PFSK-1 (cell line): ENCODE measurements at regions not wholly inside any gene's neighbourhood (a gene's known extent, or its start where the extent isn't known, plus 50 kb on each side); places are given as distances from the start of the nearest gene placed in this dataset.

Source experiments
- FOXP2 ChIP-seq: optimal IDR thresholded peaks from 2 replicates; pipeline ENCODE3; 2011; ENCODE audit warnings: borderline replicate concordance, control low read depth, inconsistent platforms; ENCODE audit not compliant: insufficient read depth; ENCODE audit errors: extremely low read length, extremely low read depth
- POLR2AphosphoS5 ChIP-seq: IDR thresholded peaks from 2 replicates; pipeline ENCODE4 v1.6.1; 2012; ENCODE audit warnings: low read depth, mild to moderate bottlenecking, control low read depth, low read length, moderate library complexity
- SIN3A ChIP-seq: IDR thresholded peaks from 2 replicates; pipeline ENCODE4 v1.6.1; 2012; ENCODE audit warnings: mild to moderate bottlenecking, low read length, moderate library complexity, borderline replicate concordance; ENCODE audit not compliant: insufficient read depth
- TAF1 ChIP-seq: IDR thresholded peaks from 2 replicates; pipeline ENCODE4 v1.6.1; 2012; ENCODE audit warnings: low read length, control low read depth, borderline replicate concordance; ENCODE audit not compliant: insufficient read depth
- TF ChIP-seq, protein P1 (sequence below), 2 experiments: IDR thresholded peaks; 2 replicates each; pipeline versions ENCODE4 v1.6.1 to v1.8.0; 2011 to 2012; ENCODE audit warnings: low read depth in 2 of 2, low read length in 2 of 2, control low read depth in 1 of 2, inconsistent platforms in 1 of 2, mild to moderate bottlenecking in 1 of 2, moderate library complexity in 1 of 2; ENCODE audit not compliant: insufficient read depth in 1 of 2

DNA sequence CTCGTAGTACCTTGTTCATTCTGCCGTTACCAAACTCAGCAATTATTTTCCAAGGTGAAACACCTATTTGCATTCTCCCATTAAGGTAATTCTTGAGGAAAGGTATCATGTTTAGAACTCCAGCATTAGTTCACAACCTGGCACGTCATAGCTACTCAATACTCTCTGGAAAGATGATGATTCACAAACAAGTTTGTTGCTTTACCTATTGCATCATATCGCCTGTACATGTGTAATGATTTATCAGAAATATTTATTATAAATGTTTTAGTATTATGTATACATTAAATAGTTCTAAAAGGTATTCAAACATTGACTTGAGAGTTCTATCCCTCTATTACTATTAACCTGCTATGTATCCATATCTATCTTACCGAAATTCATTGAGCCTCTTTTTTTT lies 658.3 kb upstream of the PITX2 start:
- TF ChIP-seq SIN3A (no peak), FOXP2 (no peak), TAF1 (no peak), POLR2AphosphoS5 (no peak)
- TF ChIP-seq, protein P1, sequence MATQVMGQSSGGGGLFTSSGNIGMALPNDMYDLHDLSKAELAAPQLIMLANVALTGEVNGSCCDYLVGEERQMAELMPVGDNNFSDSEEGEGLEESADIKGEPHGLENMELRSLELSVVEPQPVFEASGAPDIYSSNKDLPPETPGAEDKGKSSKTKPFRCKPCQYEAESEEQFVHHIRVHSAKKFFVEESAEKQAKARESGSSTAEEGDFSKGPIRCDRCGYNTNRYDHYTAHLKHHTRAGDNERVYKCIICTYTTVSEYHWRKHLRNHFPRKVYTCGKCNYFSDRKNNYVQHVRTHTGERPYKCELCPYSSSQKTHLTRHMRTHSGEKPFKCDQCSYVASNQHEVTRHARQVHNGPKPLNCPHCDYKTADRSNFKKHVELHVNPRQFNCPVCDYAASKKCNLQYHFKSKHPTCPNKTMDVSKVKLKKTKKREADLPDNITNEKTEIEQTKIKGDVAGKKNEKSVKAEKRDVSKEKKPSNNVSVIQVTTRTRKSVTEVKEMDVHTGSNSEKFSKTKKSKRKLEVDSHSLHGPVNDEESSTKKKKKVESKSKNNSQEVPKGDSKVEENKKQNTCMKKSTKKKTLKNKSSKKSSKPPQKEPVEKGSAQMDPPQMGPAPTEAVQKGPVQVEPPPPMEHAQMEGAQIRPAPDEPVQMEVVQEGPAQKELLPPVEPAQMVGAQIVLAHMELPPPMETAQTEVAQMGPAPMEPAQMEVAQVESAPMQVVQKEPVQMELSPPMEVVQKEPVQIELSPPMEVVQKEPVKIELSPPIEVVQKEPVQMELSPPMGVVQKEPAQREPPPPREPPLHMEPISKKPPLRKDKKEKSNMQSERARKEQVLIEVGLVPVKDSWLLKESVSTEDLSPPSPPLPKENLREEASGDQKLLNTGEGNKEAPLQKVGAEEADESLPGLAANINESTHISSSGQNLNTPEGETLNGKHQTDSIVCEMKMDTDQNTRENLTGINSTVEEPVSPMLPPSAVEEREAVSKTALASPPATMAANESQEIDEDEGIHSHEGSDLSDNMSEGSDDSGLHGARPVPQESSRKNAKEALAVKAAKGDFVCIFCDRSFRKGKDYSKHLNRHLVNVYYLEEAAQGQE (IDR thresholded peaks at IDR 0.05; ENCODE audit: insufficient read depth in 1 of 2, low read depth in 2 of 2, low read length in 2 of 2): no peak

DNA sequence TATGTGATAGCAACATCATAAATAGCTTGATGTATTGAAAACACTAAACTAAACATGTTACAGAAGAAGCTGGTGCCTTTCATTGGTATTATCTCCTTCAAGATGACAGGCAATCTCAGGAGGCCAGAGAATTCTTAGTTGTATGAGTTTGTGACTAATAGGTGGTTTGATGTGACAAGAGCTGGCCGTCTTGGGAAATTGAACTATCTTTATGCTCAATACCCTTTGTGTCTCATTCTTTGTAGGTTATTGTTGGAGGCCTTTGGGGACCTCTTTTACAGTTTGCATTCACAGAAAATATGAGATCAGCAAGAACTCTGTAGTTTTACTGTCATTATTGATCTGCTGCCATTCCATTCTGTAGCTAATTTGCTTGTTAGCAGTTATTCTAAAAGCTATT lies 659.2 kb upstream of the PITX2 start:
- no peak for TF ChIP-seq FOXP2
- TF ChIP-seq SIN3A: no peak
- TF ChIP-seq POLR2AphosphoS5: no peak
- no peak for TF ChIP-seq TAF1
- TF ChIP-seq, protein P1 (IDR thresholded peaks at IDR 0.05; ENCODE audit: insufficient read depth in 1 of 2, low read depth in 2 of 2, low read length in 2 of 2): no peak

DNA sequence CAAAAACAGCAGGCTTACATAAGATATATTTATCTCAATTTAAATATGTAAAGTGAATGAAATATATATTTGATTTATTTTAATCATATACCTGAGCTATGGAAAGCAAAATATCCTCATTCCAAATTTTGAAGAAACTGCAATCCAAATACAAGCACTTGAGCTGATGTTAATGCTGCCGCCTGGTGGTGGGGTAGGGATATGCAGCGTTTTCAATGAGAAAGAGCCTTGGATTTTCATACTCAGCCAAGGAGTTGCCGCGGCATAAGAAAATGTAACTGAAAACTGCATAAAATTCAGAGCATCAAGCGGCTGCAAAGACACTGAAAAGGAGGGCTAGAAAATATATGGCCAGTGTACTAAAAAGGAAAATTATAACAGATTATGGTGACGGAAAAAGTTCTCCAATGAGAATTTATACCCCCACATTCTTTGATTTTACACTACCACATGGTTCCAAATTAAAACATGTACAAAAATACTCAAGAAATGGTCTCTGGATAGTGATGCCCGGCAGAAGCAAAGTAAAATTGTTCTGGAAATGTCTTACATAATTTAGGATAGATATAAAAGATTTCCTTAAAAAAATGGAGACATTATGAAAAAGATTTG lies 660.3 kb upstream of the PITX2 start:
- TF ChIP-seq TAF1: no peak
- no peak for TF ChIP-seq SIN3A
- TF ChIP-seq POLR2AphosphoS5: no peak
- TF ChIP-seq, protein P1 (IDR thresholded peaks at IDR 0.05; ENCODE audit: insufficient read depth in 1 of 2, low read depth in 2 of 2, low read length in 2 of 2): no peak
- no peak for TF ChIP-seq FOXP2

DNA sequence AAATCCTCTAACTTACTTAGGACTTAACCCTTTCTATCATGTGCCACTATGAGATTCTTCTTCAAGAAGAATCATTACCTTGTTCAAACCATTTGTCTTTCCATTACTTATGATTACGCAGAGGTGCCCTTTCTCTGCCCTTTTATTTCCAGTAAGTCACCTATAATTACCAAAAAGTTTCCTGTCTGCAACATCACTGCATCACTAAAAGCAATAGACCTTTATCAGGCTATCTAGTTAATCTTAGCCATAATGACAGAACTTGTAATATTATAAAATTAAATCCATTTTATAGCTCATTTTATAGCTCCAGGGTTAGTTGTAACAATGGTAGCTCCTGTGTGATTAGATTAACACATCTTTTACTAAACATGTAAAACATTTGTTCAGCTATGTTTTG lies 673.6 kb upstream of the PITX2 start:
- TF ChIP-seq, protein P1 (IDR thresholded peaks at IDR 0.05; ENCODE audit: insufficient read depth in 1 of 2, low read depth in 2 of 2, low read length in 2 of 2): no peak
- TF ChIP-seq FOXP2 (no peak), TAF1 (no peak), SIN3A (no peak), POLR2AphosphoS5 (no peak)
